MM.1S (cell line): ENCODE measurements at regions not wholly inside any gene's neighbourhood (a gene's known extent, or its start where the extent isn't known, plus 50 kb on each side); places are given as distances from the start of the nearest gene placed in this dataset.
"Not testable (repeated sequence)": the region's sequence is repeated elsewhere in the genome, so short reads cannot be mapped to it uniquely, and the experiment has no call there.

Experiments
- DNase-seq: peaks from one replicate; pipeline ENCODE4 v3.0.0-alpha.2; 2015
- H2AFZ ChIP-seq: fragments of 300-600 bp; sonication (generic); 2 replicates; pipeline ENCODE4 v1.6.0; 2016; ENCODE audit warnings: antibody characterized with exemption, low read length
- H3F3A ChIP-seq: fragments of 300-600 bp; sonication (generic); 2 replicates; pipeline ENCODE4 v1.6.1; 2016; ENCODE audit warnings: mild to moderate bottlenecking, antibody characterized with exemption, low read length, moderate library complexity, mixed read lengths; ENCODE audit not compliant: insufficient read depth
- H3K27ac ChIP-seq: fragments of 300-600 bp; sonication (generic); 2 replicates; pipeline ENCODE4 v1.5.1; 2016; ENCODE audit warnings: mild to moderate bottlenecking, low read length
- H3K27me3 ChIP-seq: fragments of 300-600 bp; sonication (generic); replicated peaks from 2 replicates; pipeline ENCODE4 v1.6.0; 2016; ENCODE audit warnings: low read length; ENCODE audit not compliant: insufficient read depth
- H3K36me3 ChIP-seq: fragments of 300-600 bp; sonication (generic); replicated peaks from 2 replicates; pipeline ENCODE4 v1.6.1; 2016; ENCODE audit warnings: mild to moderate bottlenecking, low read length, mixed read lengths; ENCODE audit not compliant: insufficient read depth
- H3K4me1 ChIP-seq: fragments of 300-600 bp; sonication (generic); 2 replicates; pipeline ENCODE4 v1.6.1; 2016; ENCODE audit warnings: low read length, mixed read lengths
- H3K4me2 ChIP-seq: fragments of 300-600 bp; sonication (generic); 2 replicates; pipeline ENCODE4 v1.6.0; 2016; ENCODE audit warnings: low read depth, low read length
- H3K4me3 ChIP-seq: fragments of 300-600 bp; sonication (generic); 2 replicates; pipeline ENCODE4 v1.5.1; 2016; ENCODE audit warnings: low read length, mixed read lengths
- H3K79me2 ChIP-seq: fragments of 300-600 bp; sonication (generic); 2 replicates; pipeline ENCODE4 v1.6.1; 2016; ENCODE audit warnings: mixed run types, low read length, mixed read lengths
- H3K9ac ChIP-seq: fragments of 300-600 bp; sonication (generic); 2 replicates; pipeline ENCODE4 v1.6.1; 2016; ENCODE audit warnings: low read length, mixed read lengths
- H3K9me2 ChIP-seq: fragments of 300-600 bp; sonication (generic); replicated peaks from 2 replicates; pipeline ENCODE4 v1.6.1; 2016; ENCODE audit warnings: mild to moderate bottlenecking, low read length, mixed read lengths; ENCODE audit not compliant: insufficient read depth
- H3K9me3 ChIP-seq: fragments of 300-600 bp; sonication (generic); replicated peaks from 2 replicates; pipeline ENCODE4 v1.6.1; 2016; ENCODE audit warnings: mild to moderate bottlenecking, low read length, mixed read lengths; ENCODE audit not compliant: insufficient read depth
- H4K20me1 ChIP-seq: fragments of 300-600 bp; sonication (generic); 2 replicates; pipeline ENCODE4 v1.6.1; 2016; ENCODE audit warnings: mild to moderate bottlenecking, low read length, moderate library complexity, mixed read lengths; ENCODE audit not compliant: insufficient read depth
- EZH2 ChIP-seq: fragments of 300-600 bp; sonication (generic); optimal IDR thresholded peaks from 2 replicates; pipeline ENCODE3; 2017; ENCODE audit warnings: low read depth, mild to moderate bottlenecking, antibody characterized with exemption, low read length, mixed read lengths
- EZH2phosphoT487 ChIP-seq: fragments of 300-600 bp; sonication (generic); IDR thresholded peaks from 2 replicates; pipeline ENCODE4 v1.6.1; 2018; ENCODE audit warnings: antibody characterized with exemption, low read length
- TF ChIP-seq, protein P1 (sequence below): fragments of 300-600 bp; sonication (generic); IDR thresholded peaks from 2 replicates; pipeline ENCODE4 v1.5.1; 2016; ENCODE audit warnings: antibody characterized with exemption, low read length, mixed read lengths

DNA sequence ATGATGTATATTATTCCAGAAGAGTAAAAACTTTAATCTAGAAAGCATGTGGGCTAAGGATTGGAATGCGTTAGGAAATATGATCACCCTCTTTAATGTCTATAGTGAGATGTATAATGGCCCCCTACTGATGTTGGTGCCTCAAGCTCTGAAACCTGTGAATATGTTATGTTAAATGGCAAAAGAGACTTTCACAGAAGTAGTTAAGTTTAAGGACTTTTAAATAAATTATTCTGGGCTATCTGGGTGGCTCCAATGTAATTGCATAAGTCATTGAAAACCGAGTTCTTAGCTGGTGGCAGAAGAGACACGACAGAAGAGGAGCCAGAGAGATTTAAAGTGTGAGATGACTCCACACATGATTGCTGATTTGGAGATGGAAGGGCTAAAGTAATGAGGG is 1048.4 kb downstream of the PRIM2 start:
- H3K9me3 ChIP-seq, H3K9me2 ChIP-seq, H3F3A ChIP-seq, H3K36me3 ChIP-seq, H3K79me2 ChIP-seq, H3K27ac ChIP-seq, H3K9ac ChIP-seq, H3K27me3 ChIP-seq, H2AFZ ChIP-seq, H3K4me3 ChIP-seq, H4K20me1 ChIP-seq, H3K4me1 ChIP-seq, DNase-seq, H3K4me2 ChIP-seq: not testable (repeated sequence)

DNA sequence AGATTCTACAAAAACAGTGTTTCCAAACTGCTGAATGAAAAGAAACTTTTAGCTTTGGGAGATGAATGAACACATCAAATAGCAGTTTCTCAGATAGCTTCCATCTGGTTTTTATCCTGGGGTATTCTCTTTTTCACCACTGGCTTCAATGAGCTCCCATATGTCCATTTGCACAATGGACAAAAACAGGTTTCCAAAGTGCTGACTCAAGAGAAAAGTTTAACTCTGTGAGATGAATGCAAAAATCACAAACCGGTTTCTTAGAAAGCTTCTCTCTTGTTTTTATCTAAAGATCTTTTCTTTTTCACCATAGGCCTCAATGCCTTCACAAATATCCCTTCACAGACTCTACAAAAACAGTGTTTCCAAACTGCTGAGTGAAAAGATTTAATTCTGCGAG is 1089.2 kb downstream of the PRIM2 start:
- DNase-seq, H3F3A ChIP-seq, H3K4me2 ChIP-seq, H3K4me3 ChIP-seq, H3K27me3 ChIP-seq, H3K36me3 ChIP-seq, H3K9me3 ChIP-seq, H4K20me1 ChIP-seq, H3K9me2 ChIP-seq, H3K27ac ChIP-seq, H3K79me2 ChIP-seq, H2AFZ ChIP-seq, H3K4me1 ChIP-seq, H3K9ac ChIP-seq: not testable (repeated sequence)

DNA sequence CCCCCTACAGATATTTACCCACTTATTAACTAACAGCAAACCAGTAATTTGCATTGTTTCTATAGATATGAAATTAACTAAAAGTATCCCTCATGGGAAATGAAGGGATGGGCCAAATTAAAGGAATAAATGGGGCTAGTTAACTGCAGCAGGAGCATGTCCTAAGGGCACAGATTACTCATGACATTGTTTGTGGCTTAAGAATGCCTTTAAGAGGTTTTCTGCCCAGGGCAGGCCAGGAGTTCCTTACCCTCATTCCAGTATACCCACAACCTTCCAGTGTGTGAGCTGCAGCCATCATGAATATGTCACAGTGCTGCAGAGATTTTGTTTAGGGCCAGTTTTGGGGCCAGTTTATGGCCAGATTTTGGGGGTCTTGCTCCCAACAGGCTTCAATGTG is 1101.9 kb downstream of the PRIM2 start:
- TF ChIP-seq, protein P1, sequence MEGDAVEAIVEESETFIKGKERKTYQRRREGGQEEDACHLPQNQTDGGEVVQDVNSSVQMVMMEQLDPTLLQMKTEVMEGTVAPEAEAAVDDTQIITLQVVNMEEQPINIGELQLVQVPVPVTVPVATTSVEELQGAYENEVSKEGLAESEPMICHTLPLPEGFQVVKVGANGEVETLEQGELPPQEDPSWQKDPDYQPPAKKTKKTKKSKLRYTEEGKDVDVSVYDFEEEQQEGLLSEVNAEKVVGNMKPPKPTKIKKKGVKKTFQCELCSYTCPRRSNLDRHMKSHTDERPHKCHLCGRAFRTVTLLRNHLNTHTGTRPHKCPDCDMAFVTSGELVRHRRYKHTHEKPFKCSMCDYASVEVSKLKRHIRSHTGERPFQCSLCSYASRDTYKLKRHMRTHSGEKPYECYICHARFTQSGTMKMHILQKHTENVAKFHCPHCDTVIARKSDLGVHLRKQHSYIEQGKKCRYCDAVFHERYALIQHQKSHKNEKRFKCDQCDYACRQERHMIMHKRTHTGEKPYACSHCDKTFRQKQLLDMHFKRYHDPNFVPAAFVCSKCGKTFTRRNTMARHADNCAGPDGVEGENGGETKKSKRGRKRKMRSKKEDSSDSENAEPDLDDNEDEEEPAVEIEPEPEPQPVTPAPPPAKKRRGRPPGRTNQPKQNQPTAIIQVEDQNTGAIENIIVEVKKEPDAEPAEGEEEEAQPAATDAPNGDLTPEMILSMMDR: no peak
- TF ChIP-seq EZH2phosphoT487 (no peak), EZH2 (no peak)
- no peaks in the 10 kb centered on the region for H3K4me1 ChIP-seq
- no peak overlapping the region for H3K4me3 ChIP-seq
- no peaks in the 10 kb centered on the region for H3K36me3 ChIP-seq
- H3K9me2 ChIP-seq: no peaks in the 10 kb centered on the region
- H2AFZ ChIP-seq: no peak overlapping the region
- H3K27me3 ChIP-seq: no peaks in the 10 kb centered on the region
- H3K9ac ChIP-seq: no peak overlapping the region
- H3K27ac ChIP-seq: no peak overlapping the region
- H3K79me2 ChIP-seq: no peaks in the 10 kb centered on the region
- H3F3A ChIP-seq: no peaks in the 10 kb centered on the region
- no peak for DNase-seq
- H3K9me3 ChIP-seq: no peaks in the 10 kb centered on the region
- H4K20me1 ChIP-seq: no peaks in the 10 kb centered on the region
- H3K4me2 ChIP-seq: no peak overlapping the region
